IMR-90 (cell line): ENCODE measurements at regions not wholly inside any gene's neighbourhood (a gene's known extent, or its start where the extent isn't known, plus 50 kb on each side); places are given as distances from the start of the nearest gene placed in this dataset.
A peak's percentile ranks its signal among the peaks of the same experiment; 100 is the strongest.

Experiments used
- ATAC-seq: fragments of 200-7000 bp; cut with Tn5 transposase; 2 replicates; pipeline ENCODE4 v1.9.1; 2020; ENCODE audit warnings: low read depth, mild to moderate bottlenecking, moderate library complexity
- BruUV-seq: library from RNA; stranded (reverse); fragments of 400-500 nt; replicated peaks from 2 replicates; lab custom pipeline; 2021; lab: Mats Ljungman, UMichigan
- CTCF ChIA-PET: fragments of 300-600 bp; formaldehyde crosslinking; extraction: SDS; loops from one replicate; lab custom pipeline; 2021; ENCODE audit warnings: antibody characterized with exemption; lab: Yijun Ruan, JAX
- POLR2A ChIA-PET: fragments of 300-600 bp; sonication (Branson Sonifier 250); formaldehyde crosslinking; loops from one replicate; lab custom pipeline; 2022; ENCODE audit warnings: antibody characterized with exemption; ENCODE audit not compliant: unreplicated experiment; lab: Charles Lee
- DNase-seq: peaks from one replicate; pipeline ENCODE4 v3.0.0; 2013
- H2AFZ ChIP-seq: replicated peaks from 2 replicates; pipeline ENCODE3; 2013; ENCODE audit warnings: low read length, mild to moderate bottlenecking; ENCODE audit not compliant: poor library complexity
- H2AK5ac ChIP-seq: 2 replicates; pipeline ENCODE4 v1.6.1; 2013; ENCODE audit warnings: low read depth, low read length, inconsistent platforms
- H2AK9ac ChIP-seq: replicated peaks from 2 replicates; pipeline ENCODE3; 2013; ENCODE audit warnings: mild to moderate bottlenecking, low read depth, low read length, moderate library complexity; ENCODE audit not compliant: poor library complexity
- H2BK120ac ChIP-seq: 2 replicates; pipeline ENCODE4 v1.6.1; 2013; ENCODE audit warnings: low read depth, low read length, inconsistent platforms
- H2BK15ac ChIP-seq: 3 replicates; pipeline ENCODE4 v1.6.1; 2013; ENCODE audit warnings: low read depth, low read length, inconsistent platforms
- H2BK20ac ChIP-seq: 2 replicates; pipeline ENCODE4 v1.6.1; 2013; ENCODE audit warnings: low read depth, mild to moderate bottlenecking, inconsistent platforms, low read length, moderate library complexity
- H2BK5ac ChIP-seq: 2 replicates; pipeline ENCODE4 v1.6.1; 2013; ENCODE audit warnings: mild to moderate bottlenecking, low read depth, low read length, inconsistent platforms; ENCODE audit not compliant: poor library complexity, severe bottlenecking
- H3K14ac ChIP-seq: replicated peaks from 2 replicates; pipeline ENCODE4 v1.6.1; 2013; ENCODE audit warnings: low read depth, low read length, inconsistent platforms
- H3K18ac ChIP-seq: 2 replicates; pipeline ENCODE4 v1.6.1; 2013; ENCODE audit warnings: low read depth, low read length, control low read depth
- H3K23ac ChIP-seq: 2 replicates; pipeline ENCODE4 v1.6.1; 2013; ENCODE audit warnings: low read depth, low read length, inconsistent platforms
- H3K27ac ChIP-seq: 2 replicates; pipeline ENCODE4 v1.5.1; 2013; ENCODE audit warnings: mild to moderate bottlenecking, control low read depth, low read length; ENCODE audit not compliant: insufficient read depth
- H3K27me3 ChIP-seq: 2 replicates; pipeline ENCODE4 v1.6.1; 2013; ENCODE audit warnings: low read length; ENCODE audit not compliant: control insufficient read depth, insufficient read depth
- H3K36me3 ChIP-seq: 2 replicates; pipeline ENCODE4 v1.6.1; 2013; ENCODE audit warnings: low read length, mixed read lengths; ENCODE audit not compliant: control insufficient read depth, insufficient read depth
- H3K4ac ChIP-seq: 2 replicates; pipeline ENCODE4 v1.6.1; 2013; ENCODE audit warnings: low read depth, low read length, inconsistent platforms
- H3K4me1 ChIP-seq: 2 replicates; pipeline ENCODE4 v1.6.1; 2013; ENCODE audit warnings: low read length, mixed read lengths; ENCODE audit not compliant: control insufficient read depth, insufficient read depth
- H3K4me2 ChIP-seq: 2 replicates; pipeline ENCODE4 v1.6.1; 2013; ENCODE audit warnings: low read depth, mild to moderate bottlenecking, control low read depth, low read length, moderate library complexity
- H3K4me3 ChIP-seq: 2 replicates; pipeline ENCODE4 v1.5.1; 2013; ENCODE audit warnings: low read depth, mild to moderate bottlenecking, control low read depth, low read length, moderate library complexity; ENCODE audit not compliant: insufficient read depth
- H3K56ac ChIP-seq: 2 replicates; pipeline ENCODE4 v1.6.1; 2013; ENCODE audit warnings: low read length, inconsistent platforms; ENCODE audit not compliant: insufficient read depth; ENCODE audit errors: extremely low read depth
- H3K79me1 ChIP-seq, 2 experiments: 2 replicates each; pipeline ENCODE4 v1.6.1; 2013; ENCODE audit warnings: low read length in 2 of 2, inconsistent platforms in 1 of 2, low read depth in 1 of 2
- H3K9ac ChIP-seq: 2 replicates; pipeline ENCODE4 v1.6.1; 2013; ENCODE audit warnings: low read depth, low read length, control low read depth
- H3K9me1 ChIP-seq: 2 replicates; pipeline ENCODE4 v1.6.1; 2013; ENCODE audit warnings: low read length, inconsistent platforms; ENCODE audit not compliant: insufficient read depth
- H3K9me3 ChIP-seq: 2 replicates; pipeline ENCODE4 v1.6.1; 2013; ENCODE audit warnings: low read length; ENCODE audit not compliant: control insufficient read depth, insufficient read depth
- H4K20me1 ChIP-seq: 2 replicates; pipeline ENCODE4 v1.6.1; 2013; ENCODE audit warnings: low read length, inconsistent platforms; ENCODE audit not compliant: insufficient read depth
- H4K5ac ChIP-seq: 2 replicates; pipeline ENCODE4 v1.6.1; 2013; ENCODE audit warnings: mild to moderate bottlenecking, low read depth, low read length, control low read depth
- H4K8ac ChIP-seq, 2 experiments: 2 replicates each; pipeline ENCODE4 v1.6.1; 2013; ENCODE audit warnings: low read depth in 2 of 2, low read length in 2 of 2, control low read depth in 1 of 2, inconsistent platforms in 1 of 2
- H4K91ac ChIP-seq: 2 replicates; pipeline ENCODE4 v1.6.1; 2013; ENCODE audit warnings: low read depth, low read length, inconsistent platforms; ENCODE audit not compliant: insufficient read depth
- CTCF ChIP-seq: conservative IDR thresholded peaks from 2 replicates; pipeline ENCODE4 v1.5.1; 2012; ENCODE audit warnings: mild to moderate bottlenecking, low read depth, low read length, improper control_type of control experiment
- ELK1 ChIP-seq: fragments of 150-350 bp; IDR thresholded peaks from 2 replicates; pipeline ENCODE4 v1.6.1; 2016; ENCODE audit warnings: low read depth, mild to moderate bottlenecking, low read length, moderate library complexity, borderline replicate concordance
- FOS ChIP-seq: fragments of 150-350 bp; IDR thresholded peaks from 2 replicates; pipeline ENCODE4 v1.6.1; 2016; ENCODE audit warnings: low read depth, low read length
- MAFK ChIP-seq: IDR thresholded peaks from 2 replicates; pipeline ENCODE4 v1.6.1; 2012; ENCODE audit warnings: low read depth, low read length, improper control_type of control experiment
- POLR2A ChIP-seq: IDR thresholded peaks from 2 replicates; pipeline ENCODE4 v1.6.1; 2012; ENCODE audit warnings: mild to moderate bottlenecking, low read depth, low read length
- RAD21 ChIP-seq: IDR thresholded peaks from 2 replicates; pipeline ENCODE4 v1.6.1; 2012; ENCODE audit warnings: low read length, improper control_type of control experiment
- RCOR1 ChIP-seq: IDR thresholded peaks from 2 replicates; pipeline ENCODE4 v1.6.1; 2012; ENCODE audit warnings: mild to moderate bottlenecking, low read length, improper control_type of control experiment; ENCODE audit not compliant: insufficient replicate concordance
- RFX5 ChIP-seq: IDR thresholded peaks from 2 replicates; pipeline ENCODE4 v1.8.0; 2012; ENCODE audit warnings: low read depth, mild to moderate bottlenecking, low read length, moderate library complexity
- WGBS, 2 experiments: methylation state at CpG; one replicate each; pipeline versions ENCODE4 v1.1.5 to v1.1.7; 2013; ENCODE audit warnings: missing lambda C conversion rate in 2 of 2; ENCODE audit not compliant: insufficient read length in 1 of 2; ENCODE audit errors: extremely low coverage in 2 of 2; 5-methylcytosine and 5-hydroxymethylcytosine counted together
- dilution Hi-C: fragments of 300-500 bp; cut with HindIII; formaldehyde crosslinking; loops from one replicate; pipeline ENCODE4 v1.14.3; 2018; ENCODE audit warnings: low sequenced_read_pairs; ENCODE audit not compliant: unreplicated experiment
- in situ Hi-C: fragments of 300-500 bp; cut with MboI; formaldehyde crosslinking; loops from 3 replicates; pipeline ENCODE4 v1.14.3; 2019; ENCODE audit warnings: low sequenced_read_pairs, inconsistent platforms, mixed read lengths
- intact Hi-C: fragments of 100-400 bp; cut with micrococcal nuclease; formaldehyde crosslinking; loops from 2 replicates; pipeline ENCODE4 v1.10.0; 2022
- TF ChIP-seq, protein P1 (sequence below): fragments of 150-350 bp; IDR thresholded peaks from 2 replicates; pipeline ENCODE4 v1.6.1; 2017; ENCODE audit warnings: mild to moderate bottlenecking, antibody characterized with exemption, low read length, low read depth

DNA sequence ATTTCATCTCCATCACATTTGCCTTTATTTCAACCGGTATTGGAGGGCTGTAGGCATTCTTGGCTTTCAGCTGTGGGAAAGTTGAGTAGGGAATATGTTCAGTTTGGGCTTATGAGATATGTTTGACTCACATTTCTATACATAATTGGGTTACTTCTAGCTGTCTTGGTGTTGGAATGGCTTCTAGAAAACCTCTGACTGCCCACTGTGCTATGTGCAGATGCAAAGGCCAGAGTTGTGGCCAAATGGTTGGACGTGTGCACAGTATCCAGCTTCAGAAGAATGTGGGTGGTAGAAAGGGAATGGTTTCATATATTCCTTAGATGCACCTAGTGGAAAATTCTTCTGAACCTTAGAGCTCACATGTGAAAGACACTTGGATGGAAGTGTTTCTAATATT is 92.6 kb upstream of the H2AZ1 start:
- intact Hi-C loops (no loop called here), in situ Hi-C loops (no loop called here), dilution Hi-C loops (no loop called here)
- POLR2A ChIA-PET: no interaction called here
- no peak; the same call in 1 of the 2 replicates for ATAC-seq
- Histone ChIP-seq H2AK5ac (no peak overlapping the region), H3K14ac (no peak overlapping the region), H2AK9ac (no peak overlapping the region), H3K56ac (no peak overlapping the region), H3K18ac (no peak overlapping the region), H2BK120ac (no peak overlapping the region), H3K23ac (no peak overlapping the region), H2BK5ac (no peak overlapping the region), H4K5ac (no peak overlapping the region), H4K20me1 (no peaks in the 10 kb centered on the region), H3K4ac (no peak overlapping the region), H3K9me3 (no peaks in the 10 kb centered on the region), H2BK20ac (no peak overlapping the region), H3K36me3 (no peaks in the 10 kb centered on the region), H3K4me3 (no peak overlapping the region), H3K27me3 (peaks cover 2% of the 10 kb centered on the region; the same call in 1 of the 2 replicates), H2BK15ac (no peak overlapping the region), H3K9ac (no peak overlapping the region), H3K27ac (no peak overlapping the region), H4K8ac (no peak overlapping the region), H3K4me1 (peaks cover 5% of the 10 kb centered on the region; the same call in 1 of the 2 replicates), H4K91ac (no peak overlapping the region), H3K4me2 (no peak overlapping the region), H3K79me1 (no peaks in the 10 kb centered on the region), H2AFZ (no peak overlapping the region), H3K9me1 (0 out of 2 replicates have a peak, but pooled peaks cover 4% of the 10 kb centered on the region)
- TF ChIP-seq FOS (no peak), RCOR1 (no peak), CTCF (no peak), POLR2A (no peak), ELK1 (no peak), RAD21 (no peak), RFX5 (no peak), MAFK (no peak)
- TF ChIP-seq, protein P1, sequence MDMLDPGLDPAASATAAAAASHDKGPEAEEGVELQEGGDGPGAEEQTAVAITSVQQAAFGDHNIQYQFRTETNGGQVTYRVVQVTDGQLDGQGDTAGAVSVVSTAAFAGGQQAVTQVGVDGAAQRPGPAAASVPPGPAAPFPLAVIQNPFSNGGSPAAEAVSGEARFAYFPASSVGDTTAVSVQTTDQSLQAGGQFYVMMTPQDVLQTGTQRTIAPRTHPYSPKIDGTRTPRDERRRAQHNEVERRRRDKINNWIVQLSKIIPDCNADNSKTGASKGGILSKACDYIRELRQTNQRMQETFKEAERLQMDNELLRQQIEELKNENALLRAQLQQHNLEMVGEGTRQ: no peak
- WGBS, 2 experiments: no CpG with 5 or more reads among the region's 2 CpGs
- CTCF ChIA-PET: interaction anchor here (1.3 kb wide), 1 partner anchor 45 kb away, joined by 3 read pairs; no protein-coding TSS in a partner anchor
- BruUV-seq: no TSS peak
- peak; percentile 35 for DNase-seq
